ENCODE measurements at regions not wholly inside any gene's neighbourhood (a gene's known extent, or its start where the extent isn't known, plus 50 kb on each side); places are given as distances from the start of the nearest gene placed in this dataset.

- TF ChIP-seq CHD7 (IDR thresholded peaks at IDR 0.05; ENCODE audit: insufficient replicate concordance, low read length) (no peak), JUN (IDR thresholded peaks at IDR 0.05; ENCODE audit: low read depth, low read length) (no peak), CHD1 (IDR thresholded peaks at IDR 0.05; ENCODE audit: low read depth, low read length) (no peak), TAF7 (optimal IDR thresholded peaks at IDR 0.05; ENCODE audit: borderline replicate concordance, low read depth, low read length) (no peak), SUZ12 (IDR thresholded peaks at IDR 0.05; ENCODE audit: low read length) (no peak), CBX5 (IDR thresholded peaks at IDR 0.05; ENCODE audit: low read depth, low read length) (no peak), JUND (IDR thresholded peaks at IDR 0.05; ENCODE audit: low read length) (no peak), RAD21 (IDR thresholded peaks at IDR 0.05 in 1 of 2, conservative IDR thresholded peaks at IDR 0.05 in 1 of 2; ENCODE audit: low read depth in 2 of 2, low read length in 2 of 2) (no peak), BACH1 (IDR thresholded peaks at IDR 0.05; ENCODE audit: low read length) (no peak), NRF1 (IDR thresholded peaks at IDR 0.05; ENCODE audit: low read depth, low read length) (no peak), USF2 (IDR thresholded peaks at IDR 0.05; ENCODE audit: low read length) (no peak)
These were observed 55.1 kb upstream of the B3GAT2 start (continued) for GRCh38 chr6:71011871-71012371.
